ENCODE measurements at regions not wholly inside any gene's neighbourhood (a gene's known extent, or its start where the extent isn't known, plus 50 kb on each side); places are given as distances from the start of the nearest gene placed in this dataset.

DNA sequence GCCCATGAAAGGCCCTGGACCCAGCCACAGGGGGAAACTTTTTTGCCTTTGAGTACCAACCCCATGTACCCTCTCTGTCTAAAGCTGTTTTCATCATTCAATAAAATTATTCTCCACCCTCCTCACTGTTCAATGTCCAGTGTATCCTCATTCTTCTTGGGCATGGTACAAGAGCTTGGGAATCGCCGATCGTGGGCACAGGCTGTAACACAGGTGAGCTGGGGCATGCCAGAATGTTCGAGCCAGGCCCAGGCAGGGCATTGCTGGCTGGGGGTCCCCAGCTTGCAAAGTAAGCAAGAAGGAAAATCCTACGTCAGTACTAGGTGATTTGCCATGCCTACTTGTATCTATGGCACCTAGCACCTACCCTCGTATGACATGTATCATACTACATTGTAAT, 162.1 kb upstream of the NOL4 start:
- no peaks in the 10 kb centered on the region for H3K9me3 ChIP-seq (replicated peaks; ENCODE audit: control insufficient read depth, insufficient read depth, low read length)
- intact Hi-C loops (cut with micrococcal nuclease) (no loop called here), dilution Hi-C loops (cut with MboI; ENCODE audit: extremely low pct_ligation_motif_present, low sequenced_read_pairs) (no loop called here)
- TF ChIP-seq, protein P1, sequence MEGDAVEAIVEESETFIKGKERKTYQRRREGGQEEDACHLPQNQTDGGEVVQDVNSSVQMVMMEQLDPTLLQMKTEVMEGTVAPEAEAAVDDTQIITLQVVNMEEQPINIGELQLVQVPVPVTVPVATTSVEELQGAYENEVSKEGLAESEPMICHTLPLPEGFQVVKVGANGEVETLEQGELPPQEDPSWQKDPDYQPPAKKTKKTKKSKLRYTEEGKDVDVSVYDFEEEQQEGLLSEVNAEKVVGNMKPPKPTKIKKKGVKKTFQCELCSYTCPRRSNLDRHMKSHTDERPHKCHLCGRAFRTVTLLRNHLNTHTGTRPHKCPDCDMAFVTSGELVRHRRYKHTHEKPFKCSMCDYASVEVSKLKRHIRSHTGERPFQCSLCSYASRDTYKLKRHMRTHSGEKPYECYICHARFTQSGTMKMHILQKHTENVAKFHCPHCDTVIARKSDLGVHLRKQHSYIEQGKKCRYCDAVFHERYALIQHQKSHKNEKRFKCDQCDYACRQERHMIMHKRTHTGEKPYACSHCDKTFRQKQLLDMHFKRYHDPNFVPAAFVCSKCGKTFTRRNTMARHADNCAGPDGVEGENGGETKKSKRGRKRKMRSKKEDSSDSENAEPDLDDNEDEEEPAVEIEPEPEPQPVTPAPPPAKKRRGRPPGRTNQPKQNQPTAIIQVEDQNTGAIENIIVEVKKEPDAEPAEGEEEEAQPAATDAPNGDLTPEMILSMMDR (IDR thresholded peaks at IDR 0.05; ENCODE audit: extremely low read depth in 1 of 2, insufficient read depth in 1 of 2, low read depth in 1 of 2, low read length in 2 of 2), result no peak
- TF ChIP-seq GATA2 (IDR thresholded peaks at IDR 0.05; ENCODE audit: insufficient read depth, insufficient read length, low read depth, low read length) (no peak), POLR2AphosphoS5 (IDR thresholded peaks at IDR 0.05; ENCODE audit: insufficient read depth, low read depth, low read length) (no peak), MYC (IDR thresholded peaks at IDR 0.05; ENCODE audit: low read depth, low read length) (no peak), JUN (IDR thresholded peaks at IDR 0.05; ENCODE audit: borderline replicate concordance, insufficient read depth, insufficient read length, low read depth) (no peak), FOS (IDR thresholded peaks at IDR 0.05; ENCODE audit: borderline replicate concordance, insufficient read depth, low read length) (no peak), EZH2 (IDR thresholded peaks at IDR 0.05; ENCODE audit: borderline replicate concordance, low read depth, low read length, severe bottlenecking) (no peak), POLR2A (IDR thresholded peaks at IDR 0.05; ENCODE audit: low read depth, low read length) (no peak)
- TF ChIP-seq, protein P2, sequence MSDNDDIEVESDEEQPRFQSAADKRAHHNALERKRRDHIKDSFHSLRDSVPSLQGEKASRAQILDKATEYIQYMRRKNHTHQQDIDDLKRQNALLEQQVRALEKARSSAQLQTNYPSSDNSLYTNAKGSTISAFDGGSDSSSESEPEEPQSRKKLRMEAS (IDR thresholded peaks at IDR 0.05; ENCODE audit: insufficient read depth, insufficient read length), result no peak
- POLR2A ChIA-PET, result no interaction called here
- H3K27me3 ChIP-seq (ENCODE audit: control insufficient read depth in 2 of 2, insufficient read depth in 2 of 2, low read length in 2 of 2), result no peaks in the 10 kb centered on the region
- H3K4me1 ChIP-seq (ENCODE audit: control insufficient read depth, extremely low read depth, insufficient read depth, low read length), result no peaks in the 10 kb centered on the region
- no peaks in the 10 kb centered on the region for H3K79me2 ChIP-seq (ENCODE audit: control insufficient read depth, insufficient read depth, low read length)
- CTCF ChIA-PET, result no interaction called here
- H3K4me2 ChIP-seq (ENCODE audit: insufficient read depth, low read length), result no peak overlapping the region
- DNase-seq (ENCODE audit: low read depth, low spot score), result no peak
- H4K20me1 ChIP-seq (replicated peaks; ENCODE audit: control insufficient read depth, extremely low read depth, insufficient read depth, low read length), result no peaks in the 10 kb centered on the region
- no peak overlapping the region for H3K4me3 ChIP-seq (replicated peaks in 1 of 3; ENCODE audit: insufficient read depth in 1 of 3, low read depth in 1 of 3, low read length in 3 of 3)
- H3K9ac ChIP-seq (replicated peaks; ENCODE audit: extremely low read depth, insufficient read depth, low read length), result no peak overlapping the region
- no peak overlapping the region for H2AFZ ChIP-seq (ENCODE audit: low read depth, low read length)
- no peak for FAIRE-seq
- no peaks in the 10 kb centered on the region for H3K9me1 ChIP-seq (replicated peaks; ENCODE audit: control insufficient read depth, extremely low read depth, insufficient read depth, low read length)
- H3K27ac ChIP-seq (ENCODE audit: insufficient read depth, low read depth, low read length), result no peak overlapping the region
- BruUV-seq (replicated peaks), result no TSS peak
- H3K36me3 ChIP-seq (ENCODE audit: control insufficient read depth in 2 of 2, extremely low read depth in 1 of 2, insufficient read depth in 2 of 2, low read length in 2 of 2), result no peaks in the 10 kb centered on the region

All from endothelial cell of umbilical vein (primary cell).